ENCODE measurements at regions not wholly inside any gene's neighbourhood (a gene's known extent, or its start where the extent isn't known, plus 50 kb on each side); places are given as distances from the start of the nearest gene placed in this dataset.

GRCh38 chr1:55500601-55501000 is 285.4 kb upstream of the USP24 start:
- Mint-ChIP-seq H3K4me1 (ENCODE audit: low read depth) (no peaks in the 10 kb centered on the region), H3K4me3 (no peak overlapping the region), H3K27me3 (peaks cover 2% of the 10 kb centered on the region), H3K36me3 (no peaks in the 10 kb centered on the region), H3K27ac (no peak overlapping the region), H3K9me3 (no peaks in the 10 kb centered on the region)
- DNase-seq, result no peak
- ChIA-PET POLR2A (no interaction called here), CTCF (no interaction called here)
- intact Hi-C loops (cut with micrococcal nuclease), result no loop called here

GRCh38 chr1:55490547-55490946 is 275.4 kb upstream of the USP24 start:
- Mint-ChIP-seq H3K27me3 (no peaks in the 10 kb centered on the region), H3K36me3 (no peaks in the 10 kb centered on the region), H3K4me3 (no peak overlapping the region), H3K4me1 (ENCODE audit: low read depth) (no peaks in the 10 kb centered on the region), H3K9me3 (no peaks in the 10 kb centered on the region), H3K27ac (no peak overlapping the region)
- DNase-seq, result no peak
- intact Hi-C loops (cut with micrococcal nuclease), result no loop called here
- ChIA-PET CTCF (no interaction called here), POLR2A (no interaction called here)

GRCh38 chr1:55484173-55484572 is 269.0 kb upstream of the USP24 start:
- Mint-ChIP-seq H3K9me3 (no peaks in the 10 kb centered on the region), H3K4me3 (no peak overlapping the region), H3K4me1 (ENCODE audit: low read depth) (no peaks in the 10 kb centered on the region), H3K27ac (no peak overlapping the region), H3K27me3 (no peaks in the 10 kb centered on the region), H3K36me3 (no peaks in the 10 kb centered on the region)
- CTCF ChIA-PET, result interaction anchor here (1.5 kb wide), 1 partner anchor 108 kb away, joined by 3 read pairs; no protein-coding TSS in a partner anchor
- POLR2A ChIA-PET, result no interaction called here
- intact Hi-C loops (cut with micrococcal nuclease), result loop anchor here (5.0 kb wide), 1 partner anchor 107 kb away; no protein-coding TSS in a partner anchor
- DNase-seq, result no peak

- Mint-ChIP-seq H3K4me3 (no peak overlapping the region), H3K9me3 (no peaks in the 10 kb centered on the region), H3K27ac (no peak overlapping the region), H3K27me3 (peaks cover 6% of the 10 kb centered on the region), H3K4me1 (ENCODE audit: low read depth) (no peaks in the 10 kb centered on the region), H3K36me3 (no peaks in the 10 kb centered on the region)
- intact Hi-C loops (cut with micrococcal nuclease), result loop anchor here (5.0 kb wide), 1 partner anchor 106 kb away; no protein-coding TSS in a partner anchor
- ChIA-PET POLR2A (no interaction called here), CTCF (interaction anchor here (1.5 kb wide), 1 partner anchor 108 kb away, joined by 3 read pairs; no protein-coding TSS in a partner anchor)
- no peak for DNase-seq
Observed at GRCh38 chr1:55483523-55483922, 268.4 kb upstream of the USP24 start.

- no peak for DNase-seq
- no peaks in the 10 kb centered on the region for H3K4me1 Mint-ChIP-seq (ENCODE audit: low read depth)
- peaks cover 9% of the 10 kb centered on the region for H3K27me3 Mint-ChIP-seq
- intact Hi-C loops (cut with micrococcal nuclease), result loop anchor here (5.0 kb wide), 1 partner anchor 104 kb away; no protein-coding TSS in a partner anchor
- H3K9me3 Mint-ChIP-seq, result no peaks in the 10 kb centered on the region
- CTCF ChIA-PET, result no interaction called here
- H3K27ac Mint-ChIP-seq, result no peak overlapping the region
- no peaks in the 10 kb centered on the region for H3K36me3 Mint-ChIP-seq
- no peak overlapping the region for H3K4me3 Mint-ChIP-seq
- POLR2A ChIA-PET, result no interaction called here
Observed at GRCh38 chr1:55481634-55482033, 266.5 kb upstream of the USP24 start.

GRCh38 chr1:55480029-55480795 is 265.0 kb upstream of the USP24 start:
- ChIA-PET CTCF (no interaction called here), POLR2A (no interaction called here)
- DNase-seq, result no peak
- intact Hi-C loops (cut with micrococcal nuclease), result loop anchor here (5.0 kb wide), 1 partner anchor 103 kb away; no protein-coding TSS in a partner anchor
- no peaks in the 10 kb centered on the region for H3K36me3 Mint-ChIP-seq
- no peak overlapping the region for H3K27ac Mint-ChIP-seq
- H3K27me3 Mint-ChIP-seq, result peaks cover 17% of the 10 kb centered on the region
- no peaks in the 10 kb centered on the region for H3K4me1 Mint-ChIP-seq (ENCODE audit: low read depth)
- H3K4me3 Mint-ChIP-seq, result no peak overlapping the region
- no peaks in the 10 kb centered on the region for H3K9me3 Mint-ChIP-seq

- ChIA-PET POLR2A (no interaction called here), CTCF (interaction anchor here (0.6 kb wide), 2 partner anchors 100 to 1106 kb away, joined by 3 to 4 read pairs; no protein-coding TSS in a partner anchor)
- Mint-ChIP-seq H3K27me3 (peaks cover 20% of the 10 kb centered on the region), H3K4me1 (ENCODE audit: low read depth) (no peaks in the 10 kb centered on the region), H3K4me3 (no peak overlapping the region), H3K9me3 (no peaks in the 10 kb centered on the region), H3K27ac (no peak overlapping the region), H3K36me3 (no peaks in the 10 kb centered on the region)
- intact Hi-C loops (cut with micrococcal nuclease), result no loop called here
- no peak for DNase-seq
Observed at GRCh38 chr1:55478742-55479141, 263.6 kb upstream of the USP24 start.

GRCh38 chr1:55477953-55478352 is 262.8 kb upstream of the USP24 start:
- ChIA-PET CTCF (interaction anchor here (0.6 kb wide), 1 partner anchor 1107 kb away, joined by 4 read pairs; no protein-coding TSS in a partner anchor), POLR2A (no interaction called here)
- Mint-ChIP-seq H3K27ac (no peak overlapping the region), H3K27me3 (peaks cover 20% of the 10 kb centered on the region), H3K4me1 (ENCODE audit: low read depth) (no peaks in the 10 kb centered on the region), H3K4me3 (no peak overlapping the region), H3K36me3 (no peaks in the 10 kb centered on the region), H3K9me3 (no peaks in the 10 kb centered on the region)
- DNase-seq, result no peak
- intact Hi-C loops (cut with micrococcal nuclease), result no loop called here

GRCh38 chr1:55476445-55477015 is 261.4 kb upstream of the USP24 start:
- no peak for DNase-seq
- H3K36me3 Mint-ChIP-seq, result no peaks in the 10 kb centered on the region
- H3K9me3 Mint-ChIP-seq, result no peaks in the 10 kb centered on the region
- H3K4me1 Mint-ChIP-seq (ENCODE audit: low read depth), result no peaks in the 10 kb centered on the region
- no peak overlapping the region for H3K4me3 Mint-ChIP-seq
- ChIA-PET POLR2A (no interaction called here), CTCF (interaction anchor here (0.6 to 0.7 kb wide), 2 partner anchors 36 to 1098 kb away, joined by 3 read pairs; no protein-coding TSS in a partner anchor)
- H3K27me3 Mint-ChIP-seq, result peaks cover 22% of the 10 kb centered on the region
- intact Hi-C loops (cut with micrococcal nuclease), result no loop called here
- no peak overlapping the region for H3K27ac Mint-ChIP-seq

GRCh38 chr1:55474168-55474786 is 259.1 kb upstream of the USP24 start:
- peaks cover 22% of the 10 kb centered on the region for H3K27me3 Mint-ChIP-seq
- H3K4me1 Mint-ChIP-seq (ENCODE audit: low read depth), result no peaks in the 10 kb centered on the region
- H3K36me3 Mint-ChIP-seq, result no peaks in the 10 kb centered on the region
- ChIA-PET POLR2A (no interaction called here), CTCF (no interaction called here)
- no peak overlapping the region for H3K4me3 Mint-ChIP-seq
- DNase-seq, result no peak
- intact Hi-C loops (cut with micrococcal nuclease), result no loop called here
- H3K9me3 Mint-ChIP-seq, result no peaks in the 10 kb centered on the region
- no peak overlapping the region for H3K27ac Mint-ChIP-seq

GRCh38 chr1:55473661-55474060 is 258.5 kb upstream of the USP24 start:
- Mint-ChIP-seq H3K27me3 (peaks cover 17% of the 10 kb centered on the region), H3K9me3 (no peaks in the 10 kb centered on the region), H3K4me1 (ENCODE audit: low read depth) (no peaks in the 10 kb centered on the region), H3K27ac (no peak overlapping the region), H3K4me3 (no peak overlapping the region), H3K36me3 (no peaks in the 10 kb centered on the region)
- POLR2A ChIA-PET, result no interaction called here
- intact Hi-C loops (cut with micrococcal nuclease), result no loop called here
- CTCF ChIA-PET, result interaction anchor here (0.8 kb wide), 1 partner anchor 98 kb away, joined by 4 read pairs; no protein-coding TSS in a partner anchor
- DNase-seq, result no peak

GRCh38 chr1:55472784-55473183 is 257.6 kb upstream of the USP24 start:
- Mint-ChIP-seq H3K36me3 (no peaks in the 10 kb centered on the region), H3K27ac (no peak overlapping the region), H3K9me3 (no peaks in the 10 kb centered on the region), H3K27me3 (peaks cover 15% of the 10 kb centered on the region), H3K4me1 (ENCODE audit: low read depth) (no peaks in the 10 kb centered on the region), H3K4me3 (no peak overlapping the region)
- no peak for DNase-seq
- intact Hi-C loops (cut with micrococcal nuclease), result no loop called here
- ChIA-PET CTCF (interaction anchor here (0.8 kb wide), 1 partner anchor 97 kb away, joined by 4 read pairs; no protein-coding TSS in a partner anchor), POLR2A (no interaction called here)

All from activated CD4-positive, alpha-beta memory T cell treated with anti-CD3 and anti-CD28 coated beads for 36 hours (primary cell).